GM19397 (cell line): ENCODE measurements at regions not wholly inside any gene's neighbourhood (a gene's known extent, or its start where the extent isn't known, plus 50 kb on each side); places are given as distances from the start of the nearest gene placed in this dataset.

Experiments used
- ATAC-seq: cut with Tn5 transposase; IDR thresholded peaks from one replicate; pipeline ENCODE4 v1.9.1; 2021; ENCODE audit warnings: mild to moderate bottlenecking, moderate library complexity; ENCODE audit not compliant: unreplicated experiment

DNA sequence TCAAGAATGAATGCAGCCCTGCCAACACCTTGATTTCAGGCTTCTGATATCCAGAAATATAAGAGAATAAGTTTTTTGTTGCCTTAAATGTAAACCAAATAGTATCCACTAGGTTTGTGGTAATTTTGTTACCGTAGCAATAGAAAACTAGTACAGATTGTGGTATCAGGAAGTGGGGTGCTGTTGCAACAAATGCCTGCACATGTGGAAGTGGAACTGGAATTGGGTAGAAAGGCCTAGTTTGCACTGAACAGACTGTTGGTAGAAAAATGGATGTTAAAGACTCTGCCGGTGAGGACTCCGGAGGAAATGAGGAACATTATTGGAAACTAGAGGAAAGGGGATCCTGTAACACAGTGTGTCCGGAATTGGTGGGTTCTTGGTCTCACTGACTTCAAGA is 145.8 kb upstream of the MGAT5 start:
- ATAC-seq = no peak

- no peak for ATAC-seq
Measured at GRCh38 chr2:134109246-134109645, 144.6 kb upstream of the MGAT5 start.

- no peak for ATAC-seq
Measured at GRCh38 chr2:134109725-134110124, 144.1 kb upstream of the MGAT5 start.

DNA sequence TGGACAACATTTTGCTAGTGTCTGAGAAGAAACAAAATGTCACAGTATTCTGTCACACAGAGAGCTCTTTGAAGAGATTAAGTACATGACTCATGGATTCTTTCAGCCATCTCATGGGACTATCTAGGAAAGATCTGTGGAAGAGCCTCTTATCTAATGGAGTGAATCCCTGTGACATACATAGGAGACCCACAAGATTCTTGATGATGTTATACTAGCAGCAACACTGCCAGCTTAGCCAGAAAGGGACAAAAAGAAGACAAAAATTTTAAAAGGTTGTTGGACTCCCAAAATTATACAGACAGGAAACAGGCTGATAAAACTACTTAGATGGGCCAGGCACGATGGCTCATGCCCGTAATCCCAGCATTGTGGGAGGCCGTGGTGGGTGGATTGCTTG is 143.3 kb upstream of the MGAT5 start:
- no peak for ATAC-seq

GRCh38 chr2:134117676-134118075 is 136.2 kb upstream of the MGAT5 start:
- no peak for ATAC-seq

- peak; percentile 32 for ATAC-seq
Measured at GRCh38 chr2:134118279-134119116, 135.4 kb upstream of the MGAT5 start.

- ATAC-seq = peak; percentile 7
Measured at GRCh38 chr2:134119117-134119712, 134.7 kb upstream of the MGAT5 start.

DNA sequence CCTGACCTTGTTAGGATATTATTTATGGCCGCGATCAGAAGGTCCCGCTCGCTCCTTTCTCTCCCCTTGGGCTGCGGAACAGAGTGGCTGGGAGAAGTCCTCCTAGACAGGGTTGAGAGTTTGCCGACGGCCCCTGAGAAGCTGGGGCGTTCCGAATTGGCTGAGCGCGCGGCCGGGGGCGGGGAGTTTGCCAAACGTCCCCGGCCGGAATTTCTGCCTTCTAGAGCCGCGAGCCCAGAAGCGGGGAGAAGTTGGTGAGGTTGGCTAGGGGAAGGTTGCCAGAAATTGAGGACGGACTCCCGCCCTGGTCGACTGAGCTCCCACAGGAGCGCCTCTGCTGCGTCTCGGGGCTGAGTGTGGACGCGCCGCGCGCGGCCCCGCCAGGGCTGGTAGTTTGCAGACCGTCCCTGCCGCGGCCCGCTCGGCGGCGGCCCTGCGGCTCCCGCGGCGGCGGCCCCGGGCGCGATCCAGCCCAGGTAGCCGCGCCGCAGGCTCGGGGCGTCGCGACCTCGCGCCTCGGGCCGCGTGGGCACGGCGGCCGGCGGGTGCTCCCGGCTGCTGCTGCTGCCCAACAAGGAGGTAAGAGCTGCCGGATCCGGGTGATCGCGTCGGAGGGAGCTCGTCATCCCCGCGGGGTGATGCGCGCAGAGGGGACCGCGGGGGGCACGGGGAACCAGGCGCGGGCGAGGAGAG is 134.0 kb upstream of the MGAT5 start:
- ATAC-seq = peak; percentile 59

DNA sequence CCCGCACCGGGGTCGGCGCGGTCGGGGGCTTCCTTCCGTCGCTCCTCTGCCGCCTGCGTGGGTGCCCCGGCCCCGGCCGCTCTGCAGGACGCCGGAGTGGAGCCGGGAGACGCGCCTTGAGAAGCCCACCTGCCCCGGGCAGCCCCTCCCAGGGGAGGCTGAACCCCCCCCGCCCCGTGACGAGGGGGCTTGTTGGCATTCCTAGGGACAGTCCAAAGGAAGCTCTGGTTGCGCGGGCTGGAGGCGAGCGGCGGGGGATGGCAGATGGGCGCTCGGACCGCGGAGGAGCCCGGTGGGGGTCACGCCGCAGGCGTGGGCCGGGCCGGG is 133.5 kb upstream of the MGAT5 start:
- no peak for ATAC-seq

DNA sequence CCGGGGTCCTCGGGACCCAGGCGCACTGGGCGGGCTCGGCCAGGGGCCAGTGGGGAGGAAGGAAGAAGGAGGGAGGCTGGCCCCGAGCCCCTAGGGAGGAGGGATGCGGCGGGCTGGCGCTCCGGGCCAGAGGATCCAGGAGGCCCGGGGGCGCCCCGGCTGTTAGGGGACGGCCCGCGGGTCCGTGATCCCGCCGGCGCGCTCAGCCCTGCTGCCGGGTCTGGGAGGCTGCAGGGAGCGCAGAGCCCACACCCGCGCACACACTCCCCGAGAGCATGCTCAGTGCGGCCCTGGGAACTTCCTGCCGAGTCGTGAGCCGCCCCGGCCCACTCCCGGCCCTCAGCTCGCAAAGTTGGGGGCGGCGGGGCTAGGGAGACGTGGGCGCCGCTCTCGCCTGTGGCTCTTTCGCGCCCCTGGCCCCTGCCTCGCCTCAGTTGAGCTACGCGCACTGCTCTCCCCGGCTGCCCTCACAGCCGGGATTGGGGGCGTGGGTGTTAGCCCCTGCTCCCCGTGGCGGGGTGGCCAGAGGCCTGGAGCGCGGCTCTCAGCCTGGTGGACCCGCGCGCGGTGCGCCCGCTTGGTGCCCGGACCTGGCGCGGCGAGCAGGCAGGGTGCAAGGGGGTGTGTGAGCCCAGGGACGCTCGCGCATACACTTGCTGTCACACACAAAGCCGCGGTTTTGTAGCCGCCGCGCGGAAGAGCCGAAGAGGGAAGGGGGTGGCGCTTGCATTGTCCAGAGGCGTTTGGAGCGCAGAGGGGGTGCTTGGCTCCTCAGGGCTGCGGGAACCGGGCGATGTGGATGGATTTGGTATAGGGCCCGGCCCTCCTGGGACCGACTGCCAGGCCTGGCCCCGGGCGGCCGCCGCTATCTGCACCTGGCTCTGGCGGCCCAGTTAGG is 132.9 kb upstream of the MGAT5 start:
- peak; percentile 46 for ATAC-seq

DNA sequence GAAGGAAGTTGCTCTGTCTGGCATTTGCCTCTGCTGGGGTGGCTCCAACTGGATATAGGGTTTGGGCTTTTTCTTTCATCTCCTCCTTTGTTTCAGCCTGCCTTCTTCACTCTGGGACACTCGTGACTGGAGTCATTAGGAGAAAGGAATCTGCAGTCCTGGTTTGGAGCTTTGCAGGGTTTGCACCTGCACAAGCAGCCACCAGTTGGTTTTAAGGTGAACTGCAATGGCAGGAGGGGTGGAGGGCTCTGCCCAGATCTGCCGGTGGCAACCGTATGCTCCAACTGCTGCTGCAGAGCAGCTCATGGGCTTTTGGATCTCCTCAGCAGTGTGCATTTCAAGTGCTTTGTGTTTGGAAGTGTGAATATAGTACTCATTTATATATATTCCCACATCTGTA is 131.3 kb upstream of the MGAT5 start:
- no peak for ATAC-seq

- ATAC-seq = no peak
Measured at GRCh38 chr2:134123332-134123731, 130.5 kb upstream of the MGAT5 start.

- ATAC-seq = no peak
Measured at GRCh38 chr2:134124047-134124753, 129.7 kb upstream of the MGAT5 start.

- ATAC-seq = peak; percentile 59
Measured at GRCh38 chr2:134127496-134127895, 126.4 kb upstream of the MGAT5 start.

GRCh38 chr2:134128746-134129145 is 125.1 kb upstream of the MGAT5 start:
- ATAC-seq = no peak

- no peak for ATAC-seq
Measured at GRCh38 chr2:134129900-134130537, 123.9 kb upstream of the MGAT5 start.

DNA sequence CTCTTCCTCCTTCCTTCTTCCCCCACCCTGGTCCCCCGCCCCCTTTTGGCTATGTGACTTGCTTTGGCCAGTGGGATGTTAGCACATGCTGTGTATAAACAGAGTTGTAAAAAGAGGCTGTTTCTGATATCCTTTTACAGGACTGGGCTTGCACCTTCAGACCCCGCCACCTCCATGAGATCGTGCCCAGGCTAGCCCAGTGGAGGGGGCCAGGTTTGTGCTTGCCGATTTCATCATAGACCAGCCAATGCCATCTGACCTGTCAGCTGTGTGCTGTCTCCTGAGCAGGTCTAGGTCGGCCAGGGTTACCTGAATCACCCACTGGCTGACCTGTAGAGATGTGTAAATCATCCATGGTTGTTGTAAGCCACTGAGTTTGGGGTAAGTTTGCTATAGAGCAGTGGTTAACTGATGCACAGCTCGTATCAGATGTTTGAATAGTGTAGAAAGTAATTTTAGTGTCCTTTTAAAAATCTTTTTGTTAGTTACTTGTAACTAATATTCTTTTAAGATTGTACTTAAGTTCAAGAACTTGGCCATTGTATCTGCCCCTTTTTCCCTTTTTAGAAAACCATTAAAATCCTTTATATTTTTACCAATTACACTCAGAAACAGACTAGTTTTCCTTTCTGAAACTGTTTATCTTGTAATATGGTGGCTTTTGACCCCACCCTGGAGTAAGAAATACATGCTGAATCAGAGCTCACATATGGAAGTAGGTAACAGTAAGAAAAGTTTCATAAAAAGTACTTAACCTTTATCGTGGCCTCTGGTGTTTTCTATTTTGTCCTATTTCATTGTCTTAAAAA is 122.0 kb upstream of the MGAT5 start:
- ATAC-seq = no peak

DNA sequence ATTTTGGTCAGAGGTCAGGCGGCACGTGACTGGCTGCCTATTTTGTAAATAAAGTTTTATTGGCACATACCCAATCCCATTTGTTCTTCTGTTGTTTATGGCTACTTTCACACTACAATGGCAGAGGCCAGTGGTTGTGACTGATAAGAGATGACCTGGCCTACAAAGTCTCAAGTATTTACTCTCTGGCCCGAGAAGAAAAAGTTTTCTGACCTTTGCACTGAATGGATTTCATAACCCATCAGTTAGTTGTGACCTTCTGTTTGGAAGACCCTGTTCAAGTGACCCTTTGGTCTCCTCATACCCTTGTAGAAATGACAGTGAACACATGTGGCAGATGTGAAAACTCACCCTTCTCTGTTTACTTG is 121.4 kb upstream of the MGAT5 start:
- no peak for ATAC-seq

DNA sequence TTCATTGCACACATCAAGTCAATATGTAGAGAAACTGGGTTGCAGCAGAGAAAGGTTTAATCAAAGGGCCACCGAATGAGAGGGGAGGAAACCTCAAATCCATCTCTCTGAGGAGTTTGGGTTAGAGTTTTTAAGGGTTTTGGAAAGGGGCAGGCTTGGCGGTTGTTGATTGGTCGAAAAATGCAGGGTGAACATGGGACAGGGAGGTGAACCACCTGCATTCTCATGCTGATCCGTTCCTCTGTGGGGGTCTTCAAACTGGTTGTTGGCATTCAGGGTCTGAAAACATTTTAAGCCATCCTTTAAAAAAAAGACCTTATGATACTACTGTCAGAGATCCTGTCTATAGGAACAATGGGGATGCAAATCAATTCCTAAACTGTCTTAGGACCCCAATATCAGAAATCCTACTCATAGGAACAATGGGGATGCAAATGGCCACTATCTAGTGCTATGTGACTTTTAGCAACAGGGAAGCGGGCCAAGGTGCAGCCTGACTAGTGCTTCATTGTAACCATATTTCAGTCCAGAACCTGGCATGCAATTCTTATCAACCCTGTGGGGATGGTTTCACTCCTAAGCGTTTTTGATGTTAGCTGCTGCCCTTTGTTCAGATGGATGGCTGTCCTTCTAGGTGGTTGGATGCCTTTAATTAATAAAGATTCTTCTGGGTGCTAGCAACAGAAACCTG is 120.1 kb upstream of the MGAT5 start:
- no peak for ATAC-seq
